Esophagus mucosa (tissue), 1 donor: ENCODE measurements at regions not wholly inside any gene's neighbourhood (a gene's known extent, or its start where the extent isn't known, plus 50 kb on each side); places are given as distances from the start of the nearest gene placed in this dataset.
"Not testable (repeated sequence)": the region's sequence is repeated elsewhere in the genome, so short reads cannot be mapped to it uniquely, and the experiment has no call there.

ENCODE experiments used
- ATAC-seq: fragments of 200-7000 bp; cut with Tn5 transposase; one replicate; pipeline ENCODE4 v1.9.1; 2020
- donor health status: DM: yes; HTN: yes; CAD: no.

- ATAC-seq, result no peak
Measured at GRCh38 chr11:25327656-25328055, 830.8 kb downstream of the LUZP2 start.

DNA sequence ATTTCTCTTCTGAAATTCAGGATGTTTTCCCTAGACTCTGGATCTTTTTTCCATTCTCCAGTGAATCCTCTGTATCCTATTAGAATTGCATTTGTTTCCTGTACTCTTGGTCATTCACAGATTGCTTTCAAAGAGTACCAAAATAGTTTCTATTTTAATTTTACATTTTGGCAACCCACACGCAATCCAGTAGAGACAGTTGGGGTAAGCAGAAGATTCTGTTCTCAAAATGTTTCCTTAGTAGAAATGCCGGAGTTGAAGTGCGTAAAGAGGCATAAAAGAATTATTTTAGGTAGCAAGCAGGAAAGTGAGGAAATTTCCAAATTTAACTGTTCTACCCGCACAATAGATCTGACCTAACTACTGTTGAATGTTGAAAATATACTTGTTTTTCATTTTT lies 842.4 kb downstream of the LUZP2 start:
- ATAC-seq, result no peak

DNA sequence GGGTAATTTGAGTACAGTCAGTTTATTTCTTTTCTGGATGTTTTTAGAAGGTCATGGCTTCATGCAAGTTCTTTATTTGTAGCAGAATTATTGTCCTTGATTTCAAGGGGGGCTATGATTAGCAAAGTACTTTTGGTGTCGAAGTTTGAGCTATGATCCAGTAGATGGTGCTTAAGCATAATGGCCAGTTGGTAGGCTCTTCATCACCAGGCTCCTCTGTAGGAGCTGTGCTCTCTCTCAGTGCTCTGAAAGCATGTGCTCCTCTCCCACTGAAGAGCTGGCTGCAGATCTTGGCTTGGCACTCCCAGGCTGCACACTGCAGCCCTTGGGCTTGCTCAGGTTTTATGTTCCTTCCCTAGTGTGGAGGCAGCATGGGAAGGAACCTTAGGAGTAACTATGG lies 852.7 kb downstream of the LUZP2 start:
- ATAC-seq, result no peak

DNA sequence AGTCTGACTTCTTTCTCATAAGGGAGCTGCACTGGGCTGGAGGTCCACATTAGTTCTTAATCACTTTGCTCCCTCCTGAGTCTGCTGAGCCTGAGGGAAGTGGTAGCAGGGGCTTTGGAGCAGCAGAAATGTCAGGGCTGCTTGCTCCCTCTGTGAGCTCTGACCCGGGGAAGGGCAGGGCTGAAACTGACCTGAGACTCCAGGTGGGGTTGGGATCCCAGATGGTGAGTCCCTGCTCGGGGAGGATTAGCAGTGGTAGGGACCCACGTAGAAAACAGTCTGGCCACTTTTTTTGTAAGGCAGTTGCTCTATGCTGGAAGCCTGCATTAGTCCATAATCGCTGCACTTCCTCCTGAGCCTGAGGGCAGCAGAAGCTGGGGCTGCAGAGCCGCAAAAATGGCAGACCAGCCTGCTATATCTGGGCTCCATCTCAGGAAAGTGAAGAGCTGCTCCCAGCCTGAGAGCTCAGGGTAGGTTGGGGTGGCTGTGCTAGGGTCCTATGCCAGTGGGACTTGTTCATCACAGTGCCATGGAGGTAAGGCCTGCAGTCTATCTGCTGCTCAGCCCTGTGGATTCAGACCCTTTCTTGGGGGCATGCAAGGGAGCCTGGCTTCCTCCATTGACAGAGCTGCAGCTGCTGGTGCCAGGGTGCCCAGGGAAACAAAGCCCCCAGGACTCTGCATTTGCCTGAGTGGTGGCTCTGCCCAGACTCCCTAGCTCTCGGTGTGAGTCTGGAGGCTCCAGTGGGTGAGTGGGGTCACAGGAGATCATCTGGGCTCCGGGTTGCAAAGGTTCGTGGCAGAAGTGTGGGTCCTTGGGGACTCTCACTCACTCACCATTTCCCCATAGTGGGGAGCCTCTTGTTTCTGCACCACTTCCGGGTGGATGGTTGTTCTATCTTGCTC lies 854.3 kb downstream of the LUZP2 start:
- no peak for ATAC-seq

DNA sequence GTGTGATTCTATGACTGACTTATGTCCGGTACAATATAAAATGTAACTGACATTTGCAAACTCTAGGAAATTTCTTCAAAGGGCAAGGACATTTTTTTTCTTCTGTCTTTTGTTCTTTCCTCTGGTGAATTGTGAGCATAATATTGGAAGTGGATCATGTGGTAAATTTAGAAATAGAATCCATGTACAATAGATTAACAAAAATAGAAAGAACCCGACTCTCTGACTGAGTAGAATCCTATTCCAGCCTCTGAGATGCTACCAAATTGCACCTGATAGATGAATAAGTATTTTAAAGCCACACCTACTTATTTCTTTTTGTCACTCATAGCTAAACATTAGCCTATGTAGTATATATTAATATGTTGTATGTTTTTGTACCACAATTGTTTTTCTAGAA lies 860.3 kb downstream of the LUZP2 start:
- no peak for ATAC-seq

DNA sequence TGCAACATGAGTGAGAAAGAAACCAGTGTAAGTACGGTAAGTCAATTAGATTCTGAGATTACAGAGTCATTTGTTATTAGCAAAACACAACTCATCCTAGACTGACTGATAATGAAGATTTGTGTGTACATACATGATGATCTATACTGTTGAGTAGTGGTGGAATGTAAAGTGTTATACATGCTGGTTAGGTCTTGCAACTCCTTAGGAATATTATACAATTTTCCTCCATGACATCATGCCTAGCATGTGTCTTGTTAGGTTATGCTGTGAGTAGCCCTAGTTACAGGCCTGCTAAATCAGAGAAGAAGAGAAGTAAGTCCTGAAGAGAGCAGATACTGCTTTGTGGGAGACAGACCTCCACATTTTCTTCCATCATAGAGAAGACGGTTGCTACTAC lies 880.6 kb downstream of the LUZP2 start:
- no peak for ATAC-seq

DNA sequence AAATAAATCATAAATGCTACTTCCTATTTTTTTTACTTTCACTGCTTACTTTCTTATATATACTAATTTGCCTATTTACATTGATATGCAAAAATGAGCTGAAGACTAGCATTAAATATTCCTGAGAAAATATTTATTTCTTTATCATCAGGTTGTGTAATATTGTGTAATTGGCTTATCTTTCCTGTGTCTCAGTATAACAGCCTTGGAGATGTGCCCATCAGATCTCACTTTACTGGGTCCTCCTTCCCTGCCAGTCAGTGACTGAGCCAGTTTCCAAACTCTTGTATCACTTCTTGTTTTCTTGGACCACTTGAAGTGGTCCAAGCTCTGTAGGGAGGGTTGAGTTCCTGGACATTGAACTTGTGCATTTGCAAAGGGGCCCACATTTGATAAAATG lies 900.0 kb downstream of the LUZP2 start:
- no peak for ATAC-seq

DNA sequence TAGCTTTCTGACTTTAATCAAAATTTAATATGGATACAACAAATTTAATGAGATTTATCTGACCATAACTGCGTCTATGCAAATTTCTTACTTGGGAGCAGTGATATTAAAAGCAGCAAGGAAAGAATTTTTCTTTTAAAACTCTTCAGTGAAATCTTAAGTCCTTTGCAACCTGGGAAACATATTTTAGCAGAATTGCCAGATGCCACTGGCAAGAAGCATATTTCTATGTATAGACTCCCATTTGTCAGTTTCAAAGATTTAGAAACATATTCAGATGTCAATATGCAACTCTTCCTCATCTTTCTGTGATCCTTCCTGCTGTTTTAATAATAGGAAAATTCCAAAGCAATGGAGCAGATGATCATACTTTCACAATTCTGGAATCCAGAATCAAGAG lies 911.3 kb downstream of the LUZP2 start:
- ATAC-seq, result no peak

GRCh38 chr11:25415793-25416192 lies 916.1 kb upstream of the ANO3 start:
- no peak for ATAC-seq

GRCh38 chr11:25423436-25424199 lies 908.3 kb upstream of the ANO3 start:
- no peak for ATAC-seq

GRCh38 chr11:25432376-25432775 lies 899.6 kb upstream of the ANO3 start:
- ATAC-seq, result no peak

DNA sequence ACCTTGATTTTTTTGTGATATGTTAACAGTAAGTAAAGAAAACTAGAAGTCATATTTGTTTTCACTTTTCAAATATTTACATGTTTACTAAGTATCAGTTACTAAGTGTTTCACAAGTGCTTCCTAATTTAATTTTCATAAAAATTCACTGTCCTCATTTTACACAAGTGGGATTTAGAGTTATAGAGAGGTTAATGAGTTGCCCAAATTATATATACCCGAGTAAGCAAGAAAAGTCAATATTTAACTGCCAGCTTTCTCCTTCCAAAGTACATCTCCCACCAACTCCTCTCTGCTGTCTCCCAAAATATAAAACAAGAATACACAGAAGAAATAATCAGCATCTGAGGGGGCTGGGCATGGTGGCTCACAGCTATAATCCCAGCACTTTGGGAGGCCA lies 896.7 kb upstream of the ANO3 start:
- no peak for ATAC-seq

DNA sequence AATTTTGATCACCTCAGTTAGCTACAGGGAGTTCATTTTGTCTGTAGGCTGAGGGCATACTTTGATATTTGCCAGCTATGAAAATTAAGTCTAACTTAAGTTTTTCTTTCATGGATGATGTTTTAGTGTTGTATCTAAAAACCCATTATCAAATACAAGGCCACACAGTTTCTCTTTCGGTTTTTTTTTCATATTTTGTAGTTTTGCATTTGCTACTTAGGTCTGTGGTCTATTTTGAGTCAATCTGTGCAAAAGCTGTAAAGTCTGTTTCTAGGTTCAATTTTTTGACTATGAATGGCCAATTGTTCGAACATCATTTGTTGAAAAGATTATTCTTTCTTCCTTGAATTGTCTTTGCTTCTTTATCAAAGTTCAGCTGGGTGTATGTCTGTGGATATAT lies 895.6 kb upstream of the ANO3 start:
- ATAC-seq, result no peak

- no peak for ATAC-seq
Measured at GRCh38 chr11:25441421-25441820, 890.5 kb upstream of the ANO3 start.

DNA sequence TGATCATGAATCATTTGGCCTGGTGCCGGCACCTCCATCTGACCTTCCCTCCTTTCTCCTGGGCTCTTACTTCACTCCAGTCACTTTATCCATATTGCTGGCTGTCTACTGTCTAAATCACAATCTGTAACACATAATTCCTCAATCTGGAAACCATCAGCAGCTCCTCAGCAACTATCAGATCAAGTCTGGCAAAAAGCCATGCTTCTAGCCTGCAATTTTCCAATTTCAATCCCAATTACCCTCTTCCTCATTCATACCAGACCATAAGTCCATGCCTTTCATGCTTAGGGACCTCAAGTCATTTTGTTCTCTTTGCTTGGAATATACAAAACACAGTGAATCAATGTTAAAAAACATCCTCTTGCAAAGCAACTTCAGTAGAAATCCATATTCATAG lies 882.8 kb upstream of the ANO3 start:
- no peak for ATAC-seq

DNA sequence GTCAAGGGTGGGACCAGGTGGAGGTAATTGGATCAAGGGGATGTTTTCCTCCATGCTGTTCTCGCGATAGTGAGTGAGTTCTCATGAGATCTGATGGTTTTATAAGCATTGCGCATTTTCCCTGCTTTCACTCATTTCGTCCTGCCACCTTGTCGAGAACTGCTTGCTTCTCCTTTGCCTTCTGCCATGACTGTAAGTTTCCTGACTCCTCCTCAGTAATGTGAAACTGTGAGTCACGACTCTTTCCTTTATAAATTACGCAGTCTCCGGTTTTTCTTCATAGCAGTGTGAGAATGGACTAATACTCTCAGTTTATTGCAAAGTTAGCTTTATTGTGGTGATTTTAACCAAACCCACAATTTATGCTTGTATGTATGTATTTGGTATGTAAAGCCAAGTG lies 878.5 kb upstream of the ANO3 start:
- no peak for ATAC-seq

DNA sequence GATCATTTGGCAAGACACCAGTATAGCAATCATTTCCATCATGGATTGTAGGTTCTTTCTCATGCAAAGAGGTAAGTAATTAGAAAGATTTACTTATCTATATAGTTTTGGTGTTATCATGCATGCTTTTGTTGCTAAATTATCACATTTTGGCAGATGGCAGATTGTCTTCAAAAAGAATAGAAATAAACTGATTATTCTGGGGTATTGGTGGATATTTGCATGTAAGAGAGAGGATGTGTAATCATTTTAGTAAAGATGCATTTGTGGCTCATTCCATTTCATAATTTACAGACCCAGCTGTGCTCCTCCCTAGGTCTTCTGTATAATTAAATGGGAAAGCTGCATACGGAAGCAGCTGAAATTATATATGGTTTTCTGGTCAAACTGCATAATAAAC lies 875.7 kb upstream of the ANO3 start:
- no peak for ATAC-seq

- ATAC-seq, result no peak
Measured at GRCh38 chr11:25483915-25484635, 847.9 kb upstream of the ANO3 start.

- ATAC-seq, result no peak
Measured at GRCh38 chr11:25485315-25485714, 846.6 kb upstream of the ANO3 start.

DNA sequence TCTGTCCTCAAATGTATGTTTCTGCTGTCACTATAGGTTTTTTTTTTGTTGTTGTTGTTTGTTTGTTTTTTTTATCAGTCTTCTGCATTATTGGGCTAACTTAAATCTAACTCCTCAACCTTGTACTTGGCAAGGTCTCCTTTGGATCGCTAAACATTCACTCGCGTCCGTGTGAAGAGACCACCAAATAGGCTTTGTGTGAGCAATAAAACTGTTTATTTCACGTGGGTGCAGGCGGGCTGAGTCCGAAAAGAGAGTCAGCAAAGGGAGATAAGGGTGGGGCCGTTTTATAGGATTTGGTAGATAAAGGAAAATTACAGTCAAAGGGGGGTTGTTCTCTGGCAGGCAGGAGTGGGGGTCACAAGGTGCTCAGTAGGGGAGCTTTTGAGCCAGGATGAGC lies 845.6 kb upstream of the ANO3 start:
- ATAC-seq, result not testable (repeated sequence)

DNA sequence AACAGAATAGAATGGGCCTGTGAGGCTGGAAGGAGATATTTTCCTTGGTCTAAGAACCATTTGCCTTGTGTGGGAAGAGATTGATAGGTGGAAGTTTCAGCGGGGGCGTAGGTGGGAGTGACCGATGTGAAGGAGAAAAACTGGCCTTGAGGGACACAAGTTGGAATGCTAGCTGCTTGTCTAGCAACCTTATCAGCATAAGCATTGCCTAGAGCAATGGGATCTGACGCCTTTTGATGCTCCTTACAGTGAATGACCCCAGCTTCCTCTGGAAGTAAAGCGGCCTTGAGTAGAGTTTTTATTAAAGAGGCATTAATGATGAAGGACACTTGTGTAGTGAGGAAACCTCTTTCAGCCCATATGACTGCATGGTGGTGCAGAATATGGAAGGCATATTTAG lies 843.8 kb upstream of the ANO3 start:
- ATAC-seq, result not testable (repeated sequence)

GRCh38 chr11:25501426-25501825 lies 830.5 kb upstream of the ANO3 start:
- ATAC-seq, result not testable (repeated sequence)

DNA sequence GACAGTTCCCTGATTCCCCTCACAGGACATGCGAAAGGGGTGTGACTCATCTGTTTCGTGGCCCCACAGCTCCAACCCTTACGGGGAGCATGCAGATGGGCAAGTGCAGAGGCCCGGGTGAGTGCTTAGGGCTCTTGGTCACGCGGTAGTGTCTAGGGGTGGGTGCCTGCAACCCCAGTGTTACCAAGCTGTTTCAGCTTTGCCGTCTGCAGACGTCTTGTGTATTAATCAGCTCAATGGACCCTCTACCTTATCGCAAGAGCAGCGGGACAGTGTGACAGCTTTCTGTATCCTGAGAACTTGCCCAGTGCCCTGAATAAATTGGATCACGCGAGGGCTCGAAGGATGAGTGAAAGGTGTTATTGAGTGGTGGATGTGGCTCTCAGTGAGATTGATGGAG lies 816.4 kb upstream of the ANO3 start:
- no peak for ATAC-seq
